NT2/D1 (cell line): ENCODE measurements at regions not wholly inside any gene's neighbourhood (a gene's known extent, or its start where the extent isn't known, plus 50 kb on each side); places are given as distances from the start of the nearest gene placed in this dataset.

Experiments used
- DNase-seq: peaks from one replicate; pipeline ENCODE4 v3.0.0-alpha.2; 2011; ENCODE audit warnings: low read depth, low spot score
- H3K27me3 ChIP-seq: 2 replicates; pipeline ENCODE4 v1.6.0; 2011; ENCODE audit warnings: mild to moderate bottlenecking; ENCODE audit not compliant: insufficient read length, insufficient read depth
- H3K36me3 ChIP-seq: 2 replicates; pipeline ENCODE4 v1.6.1; 2011; ENCODE audit warnings: mild to moderate bottlenecking, low read length, mixed read lengths; ENCODE audit not compliant: insufficient read depth, insufficient read length
- H3K4me1 ChIP-seq: 2 replicates; pipeline ENCODE4 v1.5.1; 2011; ENCODE audit not compliant: insufficient read depth, insufficient read length
- H3K4me3 ChIP-seq: 2 replicates; pipeline ENCODE4 v1.5.1; 2011; ENCODE audit warnings: low read depth; ENCODE audit not compliant: insufficient read length
- H3K9ac ChIP-seq: 2 replicates; pipeline ENCODE4 v1.6.0; 2011; ENCODE audit warnings: low read depth; ENCODE audit not compliant: insufficient read length
- H3K9me3 ChIP-seq: 2 replicates; pipeline ENCODE4 v1.5.1; 2011; ENCODE audit warnings: mild to moderate bottlenecking, low read length; ENCODE audit not compliant: insufficient read depth
- SUZ12 ChIP-seq: IDR thresholded peaks from 2 replicates; pipeline ENCODE4 v1.6.1; 2011; ENCODE audit not compliant: insufficient read length, insufficient read depth; ENCODE audit errors: extremely low read depth
- YY1 ChIP-seq: IDR thresholded peaks from 2 replicates; pipeline ENCODE4 v1.6.1; 2011; ENCODE audit not compliant: insufficient read length, insufficient read depth
- ZNF274 ChIP-seq: IDR thresholded peaks from 2 replicates; pipeline ENCODE4 v1.6.1; 2011; ENCODE audit warnings: mild to moderate bottlenecking, low read depth, low read length

DNA sequence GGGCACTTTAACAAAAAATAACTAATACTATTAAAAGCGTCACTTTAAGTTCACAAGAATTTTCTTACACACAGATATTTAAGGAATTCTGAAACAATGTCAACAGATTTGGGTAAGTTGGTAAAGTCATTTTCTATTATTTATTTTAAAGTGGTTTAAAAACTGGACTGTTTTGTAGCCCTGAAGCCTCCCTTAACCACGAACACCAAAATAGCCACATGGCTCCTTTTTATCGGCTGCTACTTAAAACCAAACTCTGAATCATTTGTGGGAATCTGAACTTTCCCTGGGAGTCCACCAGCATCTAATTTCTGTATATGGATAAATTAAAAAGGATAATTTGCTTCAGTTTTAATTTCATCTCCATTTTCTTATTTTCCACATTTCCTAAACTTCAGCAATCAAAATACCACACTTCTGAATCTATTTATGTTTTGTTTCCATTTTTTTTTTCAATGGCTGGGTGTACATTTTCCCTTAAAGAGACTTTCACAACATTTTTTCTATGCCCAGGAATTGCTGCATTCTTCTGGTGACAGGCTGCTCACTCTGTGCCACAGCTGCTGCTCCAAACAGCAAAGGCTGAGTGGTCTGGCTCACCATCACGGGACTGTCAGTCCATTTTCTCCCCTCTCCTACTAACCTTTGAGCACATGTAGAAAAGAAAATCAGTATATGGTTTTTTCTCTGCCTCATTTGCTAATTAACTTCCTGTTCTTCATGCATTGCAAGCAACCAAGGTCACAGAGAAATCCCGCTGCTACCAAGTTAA is 255.5 kb upstream of the KCNJ16 start:
- no peak for TF ChIP-seq ZNF274
- TF ChIP-seq SUZ12 = no peak
- no peak for TF ChIP-seq YY1
- no peaks in the 10 kb centered on the region for H3K36me3 ChIP-seq
- no peaks in the 10 kb centered on the region for H3K27me3 ChIP-seq
- H3K4me1 ChIP-seq = no peaks in the 10 kb centered on the region
- peaks cover 19% of the 10 kb centered on the region; the same call in 1 of the 2 replicates for H3K9me3 ChIP-seq
- no peak for DNase-seq
- no peak overlapping the region for H3K4me3 ChIP-seq
- no peak overlapping the region for H3K9ac ChIP-seq

- H3K36me3 ChIP-seq = no peaks in the 10 kb centered on the region
- no peaks in the 10 kb centered on the region for H3K4me1 ChIP-seq
- no peak overlapping the region for H3K9ac ChIP-seq
- peaks cover 19% of the 10 kb centered on the region; the same call in 1 of the 2 replicates for H3K9me3 ChIP-seq
- no peaks in the 10 kb centered on the region for H3K27me3 ChIP-seq
- TF ChIP-seq ZNF274 (no peak), YY1 (no peak), SUZ12 (no peak)
- H3K4me3 ChIP-seq = no peak overlapping the region
- no peak for DNase-seq
Measured at GRCh38 chr17:69820876-69821473, 254.1 kb upstream of the KCNJ16 start.

DNA sequence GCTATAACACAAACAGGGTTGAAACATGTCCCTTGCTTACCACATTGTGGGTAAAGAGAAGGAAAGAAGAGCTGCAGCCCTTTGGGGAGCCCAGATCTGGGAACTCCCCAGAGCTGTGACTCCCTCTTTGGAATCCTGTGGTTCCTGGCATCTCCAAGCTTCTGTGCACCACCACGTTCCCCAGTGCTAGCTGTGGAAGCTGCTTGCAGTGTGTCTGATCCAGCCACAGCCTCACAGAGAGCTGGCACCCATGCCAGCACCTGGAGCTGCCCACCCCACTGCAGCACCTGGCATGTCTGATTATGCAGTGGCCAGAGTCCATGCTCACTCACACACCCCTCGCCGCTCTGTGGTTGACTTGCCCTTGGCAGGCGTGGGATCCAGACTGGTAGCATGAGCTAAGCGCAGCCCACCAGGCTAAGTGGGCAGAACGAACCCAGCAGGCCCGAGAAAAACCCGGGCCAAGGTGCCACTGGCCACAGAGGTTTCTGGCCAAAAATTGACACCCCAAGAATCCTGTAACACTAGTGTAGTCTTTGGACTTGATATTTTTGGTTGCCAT is 252.6 kb upstream of the KCNJ16 start:
- DNase-seq = no peak
- Histone ChIP-seq H3K9me3 (peaks cover 19% of the 10 kb centered on the region; the same call in 1 of the 2 replicates), H3K36me3 (no peaks in the 10 kb centered on the region), H3K4me1 (no peaks in the 10 kb centered on the region), H3K9ac (no peak overlapping the region), H3K4me3 (no peak overlapping the region), H3K27me3 (no peaks in the 10 kb centered on the region)
- TF ChIP-seq ZNF274 = no peak
- no peak for TF ChIP-seq SUZ12

DNA sequence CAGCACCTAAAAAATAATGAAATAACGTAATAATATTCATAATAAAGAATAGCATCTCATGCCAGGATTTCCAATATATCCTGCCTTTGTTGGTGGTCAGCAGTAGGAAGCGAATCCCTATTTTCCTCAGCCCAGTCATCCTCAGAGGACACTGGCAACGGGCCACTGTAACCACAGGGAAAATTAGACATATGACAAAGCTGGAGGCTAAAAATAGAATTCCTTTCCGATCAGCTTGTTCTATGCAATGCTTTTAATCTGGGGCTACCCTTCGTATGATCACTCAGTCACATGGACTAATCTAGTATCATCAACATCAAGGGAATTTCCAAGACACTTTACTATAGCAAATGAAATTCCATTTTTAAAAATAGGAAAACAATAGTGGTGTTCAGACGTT is 246.9 kb upstream of the KCNJ16 start:
- H3K36me3 ChIP-seq = no peaks in the 10 kb centered on the region
- no peaks in the 10 kb centered on the region for H3K27me3 ChIP-seq
- no peak for DNase-seq
- H3K4me1 ChIP-seq = no peaks in the 10 kb centered on the region
- no peaks in the 10 kb centered on the region for H3K9me3 ChIP-seq
- no peak for TF ChIP-seq SUZ12
- no peak for TF ChIP-seq YY1
- no peak for TF ChIP-seq ZNF274
- H3K9ac ChIP-seq = no peak overlapping the region
- no peak overlapping the region for H3K4me3 ChIP-seq

DNA sequence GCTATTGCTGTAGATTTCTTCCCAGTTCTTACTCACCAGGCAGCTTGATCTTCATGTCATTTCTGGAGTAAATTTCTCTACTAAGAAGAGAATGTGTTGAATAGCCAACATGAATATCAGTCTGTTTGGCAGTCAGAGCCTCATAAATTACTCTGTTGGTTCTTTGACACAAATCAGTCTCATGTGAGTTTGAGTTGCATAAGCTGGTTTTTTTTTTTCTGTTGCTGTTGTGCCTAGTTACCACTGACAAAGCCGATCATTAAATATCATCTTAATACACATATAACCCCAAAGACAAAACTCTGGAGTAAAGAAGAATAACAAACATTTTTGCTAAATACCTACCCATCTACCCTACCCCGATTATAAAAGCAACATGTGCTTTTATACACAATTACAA is 240.5 kb upstream of the KCNJ16 start:
- H3K4me3 ChIP-seq = no peak overlapping the region
- no peaks in the 10 kb centered on the region for H3K27me3 ChIP-seq
- DNase-seq = no peak
- H3K36me3 ChIP-seq = no peaks in the 10 kb centered on the region
- H3K4me1 ChIP-seq = no peaks in the 10 kb centered on the region
- H3K9ac ChIP-seq = no peak overlapping the region
- TF ChIP-seq YY1 = no peak
- no peak for TF ChIP-seq ZNF274
- no peak for TF ChIP-seq SUZ12
- H3K9me3 ChIP-seq = no peaks in the 10 kb centered on the region

DNA sequence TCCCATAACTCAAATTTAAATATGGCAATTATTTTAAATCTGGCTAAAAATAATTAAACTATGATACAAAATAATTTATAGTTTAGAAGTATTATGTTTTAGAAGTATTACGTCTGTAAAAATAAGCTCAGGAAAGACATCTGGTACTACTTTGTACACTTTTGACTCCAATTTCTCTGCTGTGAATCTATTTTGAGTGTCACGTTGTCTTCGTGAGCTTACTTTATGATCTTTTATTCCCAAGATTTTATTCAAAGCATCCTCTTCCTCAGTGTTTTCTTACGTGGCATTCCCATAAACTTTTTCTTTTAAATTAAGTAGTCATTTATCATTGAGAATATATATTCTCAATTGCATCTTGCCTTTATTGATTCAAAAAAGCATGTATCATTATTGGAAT is 223.3 kb upstream of the KCNJ16 start:
- Histone ChIP-seq H3K9me3 (no peaks in the 10 kb centered on the region), H3K9ac (no peak overlapping the region), H3K4me1 (no peaks in the 10 kb centered on the region), H3K4me3 (no peak overlapping the region), H3K27me3 (no peaks in the 10 kb centered on the region), H3K36me3 (no peaks in the 10 kb centered on the region)
- DNase-seq = no peak
- no peak for TF ChIP-seq YY1
- TF ChIP-seq ZNF274 = no peak
- no peak for TF ChIP-seq SUZ12

DNA sequence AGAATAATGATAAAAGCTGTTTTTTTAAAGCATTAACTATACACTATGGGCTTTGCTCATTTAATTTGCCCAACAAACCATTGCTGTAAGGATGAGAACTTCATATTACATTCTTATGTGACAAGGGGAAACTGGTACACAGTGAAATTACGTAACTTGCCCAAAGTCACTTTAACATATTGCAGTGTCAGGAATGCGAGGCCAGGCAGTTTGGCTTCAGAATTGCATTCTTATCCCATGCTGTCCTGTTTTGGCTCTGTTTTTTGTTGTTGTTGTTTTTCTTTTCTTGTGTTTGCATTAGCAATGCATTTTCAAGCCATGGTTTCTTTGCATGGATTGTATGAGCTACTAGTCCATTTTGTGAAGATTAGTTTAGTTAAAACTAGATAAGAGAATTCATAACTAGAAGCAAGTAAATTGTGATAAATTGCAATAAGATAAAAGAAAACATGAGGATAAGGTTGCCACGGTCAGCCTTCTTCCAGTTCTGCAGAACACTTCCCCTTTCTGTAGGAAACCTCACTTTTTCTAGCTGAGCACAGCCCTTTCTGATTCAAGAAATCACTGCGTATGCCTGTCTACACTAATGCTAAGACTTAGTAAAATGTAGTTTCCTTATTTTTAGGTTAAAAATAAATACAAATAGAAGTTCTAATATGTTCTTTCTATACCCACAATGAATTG is 221.3 kb upstream of the KCNJ16 start:
- Histone ChIP-seq H3K4me3 (no peak overlapping the region), H3K9ac (no peak overlapping the region), H3K27me3 (no peaks in the 10 kb centered on the region), H3K4me1 (no peaks in the 10 kb centered on the region), H3K9me3 (peaks cover 6% of the 10 kb centered on the region), H3K36me3 (no peaks in the 10 kb centered on the region)
- no peak for DNase-seq
- TF ChIP-seq ZNF274 (no peak), YY1 (no peak), SUZ12 (no peak)
